Neuronal stem cell (in vitro differentiated cells): ENCODE measurements at regions not wholly inside any gene's neighbourhood (a gene's known extent, or its start where the extent isn't known, plus 50 kb on each side); places are given as distances from the start of the nearest gene placed in this dataset.

Experiments used
- DNase-seq: peaks from one replicate; pipeline ENCODE4 v3.0.0-alpha.2; 2013; ENCODE audit warnings: low spot score
- H2AFZ ChIP-seq: one replicate; pipeline ENCODE4 v1.6.1; 2013; ENCODE audit warnings: mild to moderate bottlenecking, low read length, inconsistent platforms
- H2AK5ac ChIP-seq: 2 replicates; pipeline ENCODE4 v1.6.1; 2013; ENCODE audit warnings: low read depth, mild to moderate bottlenecking, inconsistent platforms, low read length, moderate library complexity, mixed read lengths
- H2BK120ac ChIP-seq: 2 replicates; pipeline ENCODE4 v1.6.1; 2013; ENCODE audit warnings: low read depth, mild to moderate bottlenecking, inconsistent platforms, low read length, moderate library complexity, mixed read lengths
- H2BK12ac ChIP-seq: one replicate; pipeline ENCODE4 v1.6.1; 2013; ENCODE audit warnings: low read length, inconsistent platforms
- H2BK15ac ChIP-seq: 2 replicates; pipeline ENCODE4 v1.6.1; 2013; ENCODE audit warnings: mild to moderate bottlenecking, low read length, inconsistent platforms, mixed read lengths
- H2BK5ac ChIP-seq: one replicate; pipeline ENCODE4 v1.6.1; 2013; ENCODE audit warnings: inconsistent platforms, mild to moderate bottlenecking, low read length, moderate library complexity
- H3K14ac ChIP-seq: one replicate; pipeline ENCODE4 v1.6.1; 2013; ENCODE audit warnings: low read length, inconsistent platforms
- H3K18ac ChIP-seq: 2 replicates; pipeline ENCODE4 v1.6.1; 2013; ENCODE audit warnings: low read length, inconsistent platforms
- H3K23ac ChIP-seq: 2 replicates; pipeline ENCODE4 v1.6.1; 2013; ENCODE audit warnings: low read depth, mild to moderate bottlenecking, mixed read lengths, low read length, inconsistent platforms; ENCODE audit not compliant: poor library complexity
- H3K27ac ChIP-seq: replicated peaks from 3 replicates; pipeline ENCODE4 v1.5.1; 2013; ENCODE audit warnings: low read length, inconsistent platforms
- H3K27me3 ChIP-seq, 3 experiments: 2 replicates each; pipeline ENCODE4 v1.6.1; 2013; ENCODE audit warnings: low read length in 3 of 3, mild to moderate bottlenecking in 2 of 3, inconsistent platforms in 1 of 3, low read depth in 1 of 3, mixed read lengths in 1 of 3, moderate library complexity in 1 of 3; ENCODE audit not compliant: control insufficient read depth in 3 of 3, insufficient read depth in 3 of 3
- H3K36me3 ChIP-seq, 2 donors: replicated peaks in 1 of 2; 2 replicates each; pipeline ENCODE4 v1.6.1; 2013; ENCODE audit warnings: low read length in 2 of 2; ENCODE audit not compliant: control insufficient read depth in 2 of 2, insufficient read depth in 2 of 2
- H3K4ac ChIP-seq: 2 replicates; pipeline ENCODE4 v1.6.1; 2013; ENCODE audit warnings: inconsistent platforms, mild to moderate bottlenecking, low read length, moderate library complexity
- H3K4me1 ChIP-seq, 2 donors: 1 replicate in 1 of 2; 2 replicates in 1 of 2; pipeline ENCODE4 v1.6.1; 2013; ENCODE audit warnings: low read length in 2 of 2, low read depth in 1 of 2; ENCODE audit not compliant: control insufficient read depth in 2 of 2, insufficient read depth in 1 of 2
- H3K4me2 ChIP-seq: one replicate; pipeline ENCODE4 v1.6.1; 2013; ENCODE audit warnings: mild to moderate bottlenecking, low read length, inconsistent platforms; ENCODE audit not compliant: insufficient read depth, poor library complexity, severe bottlenecking
- H3K4me3 ChIP-seq, 2 donors: 2 replicates each; pipeline ENCODE4 v1.5.1; 2013; ENCODE audit warnings: low read length in 2 of 2, mild to moderate bottlenecking in 2 of 2, inconsistent platforms in 1 of 2, moderate library complexity in 1 of 2
- H3K79me1 ChIP-seq: one replicate; pipeline ENCODE4 v1.6.1; 2013; ENCODE audit warnings: low read depth, mild to moderate bottlenecking, inconsistent platforms, low read length, moderate library complexity
- H3K9ac ChIP-seq: one replicate; pipeline ENCODE4 v1.6.1; 2013; ENCODE audit warnings: mild to moderate bottlenecking, low read depth, low read length, inconsistent platforms; ENCODE audit not compliant: poor library complexity
- H3K9me3 ChIP-seq, 2 donors: replicated peaks in 1 of 2; 2 replicates each; pipeline versions ENCODE3 to v1.6.1; 2013; ENCODE audit warnings: low read length in 2 of 2, mild to moderate bottlenecking in 2 of 2, inconsistent platforms in 1 of 2, low read depth in 1 of 2, mixed read lengths in 1 of 2, moderate library complexity in 1 of 2; ENCODE audit not compliant: control insufficient read depth in 2 of 2, insufficient read depth in 1 of 2
- H4K8ac ChIP-seq: one replicate; pipeline ENCODE4 v1.6.1; 2013; ENCODE audit warnings: low read depth, mild to moderate bottlenecking, inconsistent platforms, low read length, moderate library complexity
- H4K91ac ChIP-seq: one replicate; pipeline ENCODE4 v1.6.1; 2013; ENCODE audit warnings: low read length, low read depth, mild to moderate bottlenecking, inconsistent platforms; ENCODE audit not compliant: poor library complexity
- WGBS, 2 donors: extraction: QIAGEN DNeasy Blood & Tissue Kit; methylation state at CpG; one replicate each; pipeline ENCODE4 v1.1.7; 2013; ENCODE audit warnings: missing lambda C conversion rate in 2 of 2, mixed read lengths in 1 of 2; ENCODE audit not compliant: insufficient read length in 2 of 2, insufficient replicate concordance in 1 of 2; ENCODE audit errors: extremely low coverage in 2 of 2; 5-methylcytosine and 5-hydroxymethylcytosine counted together

GRCh38 chr2:3112553-3112952 is 265.1 kb downstream of the EIPR1 start:
- no peak overlapping the region for H2AK5ac ChIP-seq
- H3K9me3 ChIP-seq: peaks cover 0 to 9% of the 10 kb centered on the region in 2 donors
- H3K9ac ChIP-seq: no peak overlapping the region
- no peak overlapping the region for H3K18ac ChIP-seq
- peaks cover 0 to 3% (median 0%) of the 10 kb centered on the region in 3 experiments for H3K27me3 ChIP-seq
- H3K4me2 ChIP-seq: no peak overlapping the region
- H3K27ac ChIP-seq: no peak overlapping the region
- no peak overlapping the region for H2AFZ ChIP-seq
- H2BK15ac ChIP-seq: no peak overlapping the region
- no peak overlapping the region for H3K4me3 ChIP-seq
- H2BK120ac ChIP-seq: no peak overlapping the region
- no peak overlapping the region for H4K91ac ChIP-seq
- H2BK5ac ChIP-seq: no peak overlapping the region
- no CpG with 5 or more reads among the region's 10 CpGs for WGBS, 2 donors
- no peak overlapping the region for H3K23ac ChIP-seq
- no peak overlapping the region for H2BK12ac ChIP-seq
- H4K8ac ChIP-seq: no peak overlapping the region
- H3K4ac ChIP-seq: no peak overlapping the region
- H3K79me1 ChIP-seq: no peaks in the 10 kb centered on the region
- no peak for DNase-seq
- H3K36me3 ChIP-seq: peaks cover 0 to 2% of the 10 kb centered on the region in 2 donors
- peaks cover 0 to 3% of the 10 kb centered on the region in 2 donors for H3K4me1 ChIP-seq
- no peak overlapping the region for H3K14ac ChIP-seq

GRCh38 chr2:3112131-3112530 is 265.5 kb downstream of the EIPR1 start:
- Histone ChIP-seq H3K18ac (no peak overlapping the region), H2BK120ac (no peak overlapping the region), H3K4me1 (peaks cover 0 to 3% of the 10 kb centered on the region in 2 donors), H3K27ac (no peak overlapping the region), H2AFZ (no peak overlapping the region), H4K8ac (no peak overlapping the region), H3K4me2 (no peak overlapping the region), H3K4ac (no peak overlapping the region), H3K4me3 (no peak overlapping the region), H4K91ac (no peak overlapping the region), H3K23ac (no peak overlapping the region), H2BK15ac (no peak overlapping the region), H3K36me3 (peaks cover 0 to 2% of the 10 kb centered on the region in 2 donors), H3K79me1 (no peaks in the 10 kb centered on the region), H2BK5ac (no peak overlapping the region), H3K9ac (no peak overlapping the region), H2AK5ac (no peak overlapping the region), H2BK12ac (no peak overlapping the region), H3K14ac (no peak overlapping the region), H3K9me3 (peaks cover 0 to 9% of the 10 kb centered on the region in 2 donors), H3K27me3 (peaks cover 0 to 3% (median 0%) of the 10 kb centered on the region in 3 experiments)
- no CpG with 5 or more reads among the region's 6 CpGs for WGBS, 2 donors
- DNase-seq: no peak

- Histone ChIP-seq H2BK15ac (no peak overlapping the region), H2BK120ac (no peak overlapping the region), H3K18ac (no peak overlapping the region), H3K79me1 (no peaks in the 10 kb centered on the region), H2AFZ (no peak overlapping the region), H2AK5ac (no peak overlapping the region), H3K36me3 (peaks cover 0 to 2% of the 10 kb centered on the region in 2 donors), H4K8ac (no peak overlapping the region), H3K4me2 (no peak overlapping the region), H3K4me3 (no peak overlapping the region), H2BK5ac (no peak overlapping the region), H3K9ac (no peak overlapping the region), H3K9me3 (peaks cover 0 to 9% of the 10 kb centered on the region in 2 donors), H3K27ac (no peak overlapping the region), H3K27me3 (peaks cover 0 to 3% (median 0%) of the 10 kb centered on the region in 3 experiments), H4K91ac (no peak overlapping the region), H3K4ac (no peak overlapping the region), H3K23ac (no peak overlapping the region), H3K4me1 (peaks cover 0 to 3% of the 10 kb centered on the region in 2 donors), H3K14ac (no peak overlapping the region), H2BK12ac (no peak overlapping the region)
- DNase-seq: no peak
- no CpG with 5 or more reads among the region's 7 CpGs for WGBS, 2 donors
Observed at GRCh38 chr2:3110994-3111666, 266.5 kb downstream of the EIPR1 start.

- Histone ChIP-seq H2BK15ac (no peak overlapping the region), H3K4ac (no peak overlapping the region), H4K91ac (peak overlapping the region; percentile 41), H4K8ac (no peak overlapping the region), H3K79me1 (no peaks in the 10 kb centered on the region), H2BK120ac (no peak overlapping the region), H3K23ac (no peak overlapping the region), H2AK5ac (no peak overlapping the region), H3K14ac (peak overlapping the region; percentile 22), H3K27ac (no peak overlapping the region), H3K4me1 (peaks cover 0 to 7% of the 10 kb centered on the region in 2 donors), H3K36me3 (peaks cover 0 to 2% of the 10 kb centered on the region in 2 donors), H2BK12ac (no peak overlapping the region), H3K18ac (no peak overlapping the region), H3K4me3 (peak overlapping the region in 1 of 2 donors; percentile 67), H3K9ac (peak overlapping the region; percentile 50), H3K4me2 (no peak overlapping the region), H3K9me3 (peaks cover 0 to 9% of the 10 kb centered on the region in 2 donors), H2BK5ac (no peak overlapping the region), H3K27me3 (peaks cover 0 to 3% (median 0%) of the 10 kb centered on the region in 3 experiments), H2AFZ (no peak overlapping the region)
- WGBS, 2 donors: no CpG with 5 or more reads among the region's 3 CpGs
- DNase-seq: no peak
Observed at GRCh38 chr2:3110555-3110954, 267.1 kb downstream of the EIPR1 start.
